Skeletal muscle tissue (tissue), 3 donors: ENCODE measurements at regions not wholly inside any gene's neighbourhood (a gene's known extent, or its start where the extent isn't known, plus 50 kb on each side); places are given as distances from the start of the nearest gene placed in this dataset.
"Not testable (repeated sequence)": the region's sequence is repeated elsewhere in the genome, so short reads cannot be mapped to it uniquely, and the experiment has no call there.

Experiments
- H3K27ac ChIP-seq: one replicate; pipeline ENCODE4 v1.7.0; 2013; ENCODE audit warnings: mild to moderate bottlenecking, low read depth, low read length, inconsistent platforms
- H3K27me3 ChIP-seq, 3 donors: one replicate each; pipeline ENCODE4 v1.7.0; 2013; ENCODE audit warnings: low read length in 3 of 3; ENCODE audit not compliant: control insufficient read depth in 3 of 3, insufficient read depth in 3 of 3
- H3K36me3 ChIP-seq, 3 donors: one replicate each; pipeline ENCODE4 v1.7.0; 2013; ENCODE audit warnings: low read length in 3 of 3; ENCODE audit not compliant: control insufficient read depth in 3 of 3, insufficient read depth in 3 of 3
- H3K4me1 ChIP-seq, 3 donors: one replicate each; pipeline ENCODE4 v1.7.0; 2013; ENCODE audit warnings: low read length in 3 of 3, mild to moderate bottlenecking in 3 of 3; ENCODE audit not compliant: control insufficient read depth in 3 of 3, insufficient read depth in 3 of 3
- H3K4me3 ChIP-seq, 3 donors: one replicate each; pipeline ENCODE4 v1.7.0; 2013; ENCODE audit warnings: low read length in 3 of 3
- H3K9ac ChIP-seq, 3 donors: one replicate each; pipeline ENCODE4 v1.7.0; 2013; ENCODE audit warnings: low read length in 3 of 3, mild to moderate bottlenecking in 3 of 3, moderate library complexity in 2 of 3, low read depth in 1 of 3
- H3K9me3 ChIP-seq, 3 donors: one replicate each; pipeline ENCODE4 v1.7.0; 2013; ENCODE audit warnings: low read length in 3 of 3; ENCODE audit not compliant: control insufficient read depth in 3 of 3
- donor health status: Osteomylitis.

- Histone ChIP-seq H3K9ac (no peak overlapping the region), H3K27ac (no peak overlapping the region), H3K27me3 (no peaks in the 10 kb centered on the region), H3K4me3 (no peak overlapping the region), H3K9me3 (no peaks in the 10 kb centered on the region), H3K36me3 (no peaks in the 10 kb centered on the region), H3K4me1 (no peaks in the 10 kb centered on the region)
These were observed 558.8 kb upstream of the CDH2 start for GRCh38 chr18:28735731-28736130.

- no peak overlapping the region for H3K27ac ChIP-seq
- no peak overlapping the region for H3K9ac ChIP-seq
- no peaks in the 10 kb centered on the region for H3K9me3 ChIP-seq
- no peaks in the 10 kb centered on the region for H3K4me1 ChIP-seq
- no peaks in the 10 kb centered on the region for H3K27me3 ChIP-seq
- H3K4me3 ChIP-seq = no peak overlapping the region
- H3K36me3 ChIP-seq = no peaks in the 10 kb centered on the region
These were observed 552.4 kb upstream of the CDH2 start for GRCh38 chr18:28729321-28729720.

GRCh38 chr18:28728891-28729290 is 552.0 kb upstream of the CDH2 start:
- Histone ChIP-seq H3K27ac (no peak overlapping the region), H3K9me3 (no peaks in the 10 kb centered on the region), H3K4me1 (no peaks in the 10 kb centered on the region), H3K36me3 (no peaks in the 10 kb centered on the region), H3K4me3 (no peak overlapping the region), H3K9ac (no peak overlapping the region), H3K27me3 (no peaks in the 10 kb centered on the region)

GRCh38 chr18:28727189-28727588 is 550.3 kb upstream of the CDH2 start:
- H3K27ac ChIP-seq, H3K4me1 ChIP-seq, H3K27me3 ChIP-seq, H3K4me3 ChIP-seq, H3K9me3 ChIP-seq, H3K36me3 ChIP-seq, H3K9ac ChIP-seq: not testable (repeated sequence)

GRCh38 chr18:28725876-28726275 is 548.9 kb upstream of the CDH2 start:
- Histone ChIP-seq H3K4me3 (no peak overlapping the region), H3K9ac (no peak overlapping the region), H3K27ac (no peak overlapping the region), H3K36me3 (no peaks in the 10 kb centered on the region), H3K27me3 (no peaks in the 10 kb centered on the region), H3K4me1 (no peaks in the 10 kb centered on the region), H3K9me3 (no peaks in the 10 kb centered on the region)

- H3K27me3 ChIP-seq = no peaks in the 10 kb centered on the region
- no peak overlapping the region for H3K27ac ChIP-seq
- H3K9ac ChIP-seq = no peak overlapping the region
These were observed 546.6 kb upstream of the CDH2 start for GRCh38 chr18:28723506-28723905.

GRCh38 chr18:28718696-28719095 is 541.8 kb upstream of the CDH2 start:
- no peak overlapping the region for H3K27ac ChIP-seq
- no peaks in the 10 kb centered on the region for H3K27me3 ChIP-seq
- no peaks in the 10 kb centered on the region for H3K36me3 ChIP-seq
- no peaks in the 10 kb centered on the region for H3K4me1 ChIP-seq
- no peak overlapping the region for H3K4me3 ChIP-seq
- H3K9ac ChIP-seq = no peak overlapping the region
- no peaks in the 10 kb centered on the region for H3K9me3 ChIP-seq

More at GRCh38 chr18:28723506-28723905, 546.6 kb upstream of the CDH2 start:
- Histone ChIP-seq H3K9me3 (no peaks in the 10 kb centered on the region), H3K36me3 (no peaks in the 10 kb centered on the region), H3K4me1 (no peaks in the 10 kb centered on the region), H3K4me3 (no peak overlapping the region)

GRCh38 chr18:28716338-28716737 is 539.4 kb upstream of the CDH2 start:
- Histone ChIP-seq H3K36me3 (no peaks in the 10 kb centered on the region), H3K4me1 (no peaks in the 10 kb centered on the region), H3K27ac (no peak overlapping the region), H3K9me3 (no peaks in the 10 kb centered on the region), H3K27me3 (no peaks in the 10 kb centered on the region), H3K4me3 (no peak overlapping the region), H3K9ac (no peak overlapping the region)

GRCh38 chr18:28715206-28715605 is 538.3 kb upstream of the CDH2 start:
- no peaks in the 10 kb centered on the region for H3K27me3 ChIP-seq
- no peaks in the 10 kb centered on the region for H3K36me3 ChIP-seq
- H3K4me1 ChIP-seq = no peaks in the 10 kb centered on the region
- H3K9ac ChIP-seq = no peak overlapping the region
- H3K27ac ChIP-seq = no peak overlapping the region
- H3K9me3 ChIP-seq = no peaks in the 10 kb centered on the region
- H3K4me3 ChIP-seq = no peak overlapping the region

- no peak overlapping the region for H3K4me3 ChIP-seq
- no peaks in the 10 kb centered on the region for H3K36me3 ChIP-seq
- no peaks in the 10 kb centered on the region for H3K27me3 ChIP-seq
- no peaks in the 10 kb centered on the region for H3K9me3 ChIP-seq
- no peak overlapping the region for H3K27ac ChIP-seq
- no peaks in the 10 kb centered on the region for H3K4me1 ChIP-seq
- H3K9ac ChIP-seq = no peak overlapping the region
These were observed 537.6 kb upstream of the CDH2 start for GRCh38 chr18:28714498-28714897.

- Histone ChIP-seq H3K4me1 (no peaks in the 10 kb centered on the region), H3K4me3 (no peak overlapping the region), H3K27me3 (no peaks in the 10 kb centered on the region), H3K27ac (no peak overlapping the region), H3K36me3 (no peaks in the 10 kb centered on the region), H3K9me3 (no peaks in the 10 kb centered on the region), H3K9ac (no peak overlapping the region)
These were observed 536.0 kb upstream of the CDH2 start for GRCh38 chr18:28712796-28713425.
